Chondrocyte (in vitro differentiated cells): ENCODE measurements at regions not wholly inside any gene's neighbourhood (a gene's known extent, or its start where the extent isn't known, plus 50 kb on each side); places are given as distances from the start of the nearest gene placed in this dataset.

Source experiments
- DNase-seq: peaks from one replicate; pipeline ENCODE4 v3.0.0; 2021; ENCODE audit warnings: mixed read lengths, low spot score
- H3K27ac Mint-ChIP-seq: one replicate; pipeline ENCODE4 v1.8.0; 2021; ENCODE audit warnings: mild to moderate bottlenecking, moderate library complexity, mixed read lengths; ENCODE audit not compliant: unreplicated experiment
- H3K27me3 Mint-ChIP-seq: 2 replicates; pipeline ENCODE4 v1.8.0; 2021; ENCODE audit warnings: low read depth, mixed read lengths
- H3K36me3 Mint-ChIP-seq: 2 replicates; pipeline ENCODE4 v1.8.0; 2021; ENCODE audit warnings: low read depth, mixed read lengths
- H3K4me1 Mint-ChIP-seq: 2 replicates; pipeline ENCODE4 v1.8.0; 2021; ENCODE audit warnings: low read depth, mild to moderate bottlenecking, mixed read lengths
- H3K4me3 Mint-ChIP-seq: one replicate; pipeline ENCODE4 v1.8.0; 2021; ENCODE audit warnings: mild to moderate bottlenecking, moderate library complexity, mixed read lengths; ENCODE audit not compliant: unreplicated experiment
- H3K9me3 Mint-ChIP-seq: 2 replicates; pipeline ENCODE4 v1.8.0; 2021; ENCODE audit warnings: low read depth, mixed read lengths
- CTCF ChIP-seq: fragments of 200-600 bp; sonication (generic); IDR thresholded peaks from 2 replicates; pipeline ENCODE4 v1.5.0; 2021; ENCODE audit warnings: antibody characterized with exemption, mild to moderate bottlenecking, moderate library complexity

- Mint-ChIP-seq H3K36me3 (no peaks in the 10 kb centered on the region), H3K4me3 (no peak overlapping the region), H3K9me3 (no peaks in the 10 kb centered on the region), H3K27ac (no peak overlapping the region), H3K27me3 (peaks cover 14% of the 10 kb centered on the region), H3K4me1 (no peaks in the 10 kb centered on the region)
- TF ChIP-seq CTCF: no peak
- no peak for DNase-seq
These were observed 624.3 kb upstream of the TENM4 start for GRCh38 chr11:80065086-80065485.

GRCh38 chr11:80061056-80061455, 620.2 kb upstream of the TENM4 start:
- H3K36me3 Mint-ChIP-seq: no peaks in the 10 kb centered on the region
- peaks cover 10% of the 10 kb centered on the region for H3K27me3 Mint-ChIP-seq
- H3K4me1 Mint-ChIP-seq: no peaks in the 10 kb centered on the region
- no peak overlapping the region for H3K27ac Mint-ChIP-seq
- no peak overlapping the region for H3K4me3 Mint-ChIP-seq
- DNase-seq: no peak
- no peaks in the 10 kb centered on the region for H3K9me3 Mint-ChIP-seq
- TF ChIP-seq CTCF: no peak

GRCh38 chr11:80054582-80055165, 613.8 kb upstream of the TENM4 start:
- Mint-ChIP-seq H3K36me3 (no peaks in the 10 kb centered on the region), H3K4me1 (no peaks in the 10 kb centered on the region), H3K27me3 (peaks cover 2% of the 10 kb centered on the region), H3K9me3 (no peaks in the 10 kb centered on the region), H3K4me3 (no peak overlapping the region), H3K27ac (no peak overlapping the region)
- no peak for DNase-seq
- no peak for TF ChIP-seq CTCF

- no peaks in the 10 kb centered on the region for H3K4me1 Mint-ChIP-seq
- peaks cover 15% of the 10 kb centered on the region for H3K27me3 Mint-ChIP-seq
- no peak overlapping the region for H3K27ac Mint-ChIP-seq
- no peaks in the 10 kb centered on the region for H3K36me3 Mint-ChIP-seq
- DNase-seq: no peak
- no peaks in the 10 kb centered on the region for H3K9me3 Mint-ChIP-seq
- no peak for TF ChIP-seq CTCF
- H3K4me3 Mint-ChIP-seq: no peak overlapping the region
These were observed 607.7 kb upstream of the TENM4 start for GRCh38 chr11:80048513-80048912.

GRCh38 chr11:80041136-80042000, 600.5 kb upstream of the TENM4 start:
- Mint-ChIP-seq H3K27ac (no peak overlapping the region), H3K36me3 (no peaks in the 10 kb centered on the region), H3K4me3 (no peak overlapping the region), H3K9me3 (no peaks in the 10 kb centered on the region), H3K4me1 (no peaks in the 10 kb centered on the region), H3K27me3 (peaks cover 9% of the 10 kb centered on the region)
- TF ChIP-seq CTCF: no peak
- DNase-seq: no peak
